HepG2 (cell line): ENCODE measurements at regions not wholly inside any gene's neighbourhood (a gene's known extent, or its start where the extent isn't known, plus 50 kb on each side); places are given as distances from the start of the nearest gene placed in this dataset.

Experiments
- ATAC-seq: fragments of 200-7000 bp; cut with Tn5 transposase; 3 replicates; pipeline ENCODE4 v1.9.1; 2020; ENCODE audit warnings: mild to moderate bottlenecking, moderate library complexity
- BruUV-seq: library from RNA; stranded (reverse); fragments of 400-500 nt; replicated peaks from 2 replicates; lab custom pipeline; 2021; lab: Mats Ljungman, UMichigan
- CTCF ChIA-PET: fragments of 300-600 bp; formaldehyde crosslinking; extraction: SDS; loops from one replicate; lab custom pipeline; 2021; ENCODE audit warnings: low total read pairs, inconsistent platforms, low intra/inter-chr PET ratio; lab: Yijun Ruan, JAX
- POLR2A ChIA-PET: fragments of 350-600 bp; sonication (Branson Sonifier 250); formaldehyde crosslinking; loops from one replicate; lab custom pipeline; 2020; ENCODE audit warnings: antibody characterized with exemption, inconsistent platforms; lab: Yijun Ruan, JAX
- DNase-seq: peaks from one replicate; pipeline ENCODE4 v3.0.0-alpha.2; 2015; ENCODE audit warnings: low spot score
- FAIRE-seq: peaks from 3 replicates; lab custom pipeline; 2011; peaks lifted over from hg19 to GRCh38; lab: Jason Lieb, UNC
- H2AFZ ChIP-seq: one replicate; pipeline ENCODE4 v1.6.1; 2011; ENCODE audit warnings: low read length, inconsistent platforms
- H3K27ac ChIP-seq: fragments of 300-600 bp; 3 replicates; pipeline ENCODE4 v1.8.0; 2011; ENCODE audit warnings: mixed run types, mild to moderate bottlenecking, mixed read lengths, low read length, inconsistent platforms; ENCODE audit not compliant: insufficient read depth; ENCODE audit errors: extremely low read length
- H3K27me3 ChIP-seq, 2 experiments: fragments of 200-600 bp in 1 of 2; 2 replicates in 1 of 2; 3 replicates in 1 of 2; pipeline versions ENCODE4 v1.6.0 to v1.8.0; 2011; ENCODE audit warnings: low read length in 2 of 2, mild to moderate bottlenecking in 2 of 2, moderate library complexity in 2 of 2, inconsistent platforms in 1 of 2; ENCODE audit not compliant: insufficient read depth in 2 of 2, control insufficient read depth in 1 of 2
- H3K36me3 ChIP-seq, 2 experiments: fragments of 200-600 bp in 1 of 2; replicated peaks in 1 of 2; 2 replicates in 1 of 2; 3 replicates in 1 of 2; pipeline versions ENCODE4 v1.5.1 to v1.8.0; 2011; ENCODE audit warnings: low read length in 2 of 2, inconsistent platforms in 1 of 2; ENCODE audit not compliant: insufficient read depth in 2 of 2, control insufficient read depth in 1 of 2
- H3K4me1 ChIP-seq: 2 replicates; pipeline ENCODE4 v1.5.1; 2012; ENCODE audit warnings: low read length, inconsistent platforms; ENCODE audit not compliant: insufficient read depth
- H3K4me2 ChIP-seq: 2 replicates; pipeline ENCODE4 v1.6.0; 2011; ENCODE audit warnings: low read depth, low read length, inconsistent platforms
- H3K4me3 ChIP-seq, 3 experiments: fragments of 200-600 bp in 1 of 3; sonication (generic), shearing (Covaris generic) in 1 of 3; replicated peaks in 1 of 3; 2 replicates each; pipeline ENCODE4 v1.5.1; 2011 to 2016; ENCODE audit warnings: low read length in 3 of 3, inconsistent platforms in 2 of 3, low read depth in 2 of 3, mild to moderate bottlenecking in 2 of 3, control low read depth in 1 of 3, mixed read lengths in 1 of 3; ENCODE audit not compliant: insufficient read depth in 1 of 3
- H3K79me2 ChIP-seq: one replicate; pipeline ENCODE4 v1.6.1; 2011; ENCODE audit warnings: low read length, inconsistent platforms; ENCODE audit not compliant: insufficient read depth
- H3K9ac ChIP-seq: 2 replicates; pipeline ENCODE4 v1.6.0; 2011; ENCODE audit warnings: mild to moderate bottlenecking, low read depth, low read length, inconsistent platforms; ENCODE audit not compliant: insufficient read depth
- H3K9me3 ChIP-seq: 2 replicates; pipeline ENCODE4 v1.5.1; 2012; ENCODE audit warnings: mild to moderate bottlenecking, low read length
- H4K20me1 ChIP-seq: 2 replicates; pipeline ENCODE4 v1.6.0; 2011; ENCODE audit warnings: inconsistent platforms, mild to moderate bottlenecking, low read length, moderate library complexity; ENCODE audit not compliant: insufficient read depth
- EP300 ChIP-seq, 3 experiments: sonication (generic) in 1 of 3; formaldehyde crosslinking in 1 of 3; IDR thresholded peaks; 2 replicates each; pipeline versions ENCODE4 v1.5.1 to v1.6.1; 2011 to 2020; ENCODE audit warnings: low read depth in 2 of 3, low read length in 2 of 3, borderline replicate concordance in 1 of 3, improper control_type of control experiment in 1 of 3, mild to moderate bottlenecking in 1 of 3, missing genetic modification reagents in 1 of 3, moderate library complexity in 1 of 3
- FIP1L1 ChIP-seq: fragments of 200-400 bp; formaldehyde crosslinking; IDR thresholded peaks from 2 replicates; pipeline ENCODE4 v1.6.1; 2018; ENCODE audit warnings: low read depth, mild to moderate bottlenecking, low read length, moderate library complexity, borderline replicate concordance; ENCODE audit not compliant: insufficient read depth
- IRF2 ChIP-seq: IDR thresholded peaks from 2 replicates; pipeline ENCODE4 v1.6.1; 2018; ENCODE audit warnings: missing genetic modification reagents, missing compliant biosample characterization
- JDP2 ChIP-seq: sonication (generic); formaldehyde crosslinking; IDR thresholded peaks from 2 replicates; pipeline ENCODE4 v1.8.1; 2022; ENCODE audit warnings: missing genetic modification reagents, borderline replicate concordance
- NFE2 ChIP-seq: sonication (generic); formaldehyde crosslinking; IDR thresholded peaks from 2 replicates; pipeline ENCODE4 v1.4.0; 2020; ENCODE audit warnings: missing genetic modification reagents
- PHF5A ChIP-seq: IDR thresholded peaks from one replicate; pipeline ENCODE4 v1.6.1; 2018; ENCODE audit warnings: low read depth, missing genetic modification reagents; ENCODE audit not compliant: unreplicated experiment
- SMAD1 ChIP-seq: sonication (generic); formaldehyde crosslinking; IDR thresholded peaks from 2 replicates; pipeline ENCODE4 v1.4.0; 2020; ENCODE audit warnings: missing genetic modification reagents, low read depth, mild to moderate bottlenecking, borderline replicate concordance
- STAT5B ChIP-seq: sonication (generic); formaldehyde crosslinking; IDR thresholded peaks from 2 replicates; pipeline ENCODE4 v1.4.0; 2020; ENCODE audit warnings: missing genetic modification reagents
- TAF1 ChIP-seq: sonication (generic); formaldehyde crosslinking; IDR thresholded peaks from 2 replicates; pipeline ENCODE4 v1.4.0; 2020; ENCODE audit warnings: missing genetic modification reagents
- THYN1 ChIP-seq: sonication (generic); formaldehyde crosslinking; IDR thresholded peaks from 2 replicates; pipeline ENCODE4 v1.8.1; 2023; ENCODE audit warnings: low read depth, mild to moderate bottlenecking, moderate library complexity, missing genetic modification reagents, borderline replicate concordance
- TMF1 ChIP-seq: sonication (generic); formaldehyde crosslinking; IDR thresholded peaks from 2 replicates; pipeline ENCODE4 v1.8.1; 2022; ENCODE audit warnings: low read depth, missing genetic modification reagents
- ZNF253 ChIP-seq: sonication (generic); formaldehyde crosslinking; IDR thresholded peaks from 2 replicates; pipeline ENCODE4 v1.8.0; 2022; ENCODE audit warnings: mild to moderate bottlenecking, missing genetic modification reagents, borderline replicate concordance
- ZNF382 ChIP-seq: sonication (generic); formaldehyde crosslinking; IDR thresholded peaks from 2 replicates; pipeline ENCODE4 v1.5.0; 2020; ENCODE audit warnings: missing genetic modification reagents, mild to moderate bottlenecking, borderline replicate concordance
- WGBS: methylation state at CpG from one replicate; pipeline ENCODE4 v1.1.6; 2017; ENCODE audit warnings: low lambda C conversion rate; 5-methylcytosine and 5-hydroxymethylcytosine counted together
- in situ Hi-C: cut with HindIII; loops from 2 replicates; pipeline ENCODE4 v1.10.0; 2017; ENCODE audit warnings: low pct_unique_long_range_greater_than_20kb; ENCODE audit not compliant: extremely low pct_ligation_motif_present
- intact Hi-C: fragments of 100-400 bp; cut with micrococcal nuclease; formaldehyde crosslinking; loops from one replicate; pipeline ENCODE4 v1.10.0; 2022; ENCODE audit not compliant: unreplicated experiment
- TF ChIP-seq, protein P1 (sequence below): IDR thresholded peaks from 2 replicates; pipeline ENCODE4 v1.6.1; 2016
- TF ChIP-seq, protein P2 (sequence below): sonication (generic); formaldehyde crosslinking; IDR thresholded peaks from 2 replicates; pipeline ENCODE4 v1.4.0; 2020; ENCODE audit warnings: missing genetic modification reagents

DNA sequence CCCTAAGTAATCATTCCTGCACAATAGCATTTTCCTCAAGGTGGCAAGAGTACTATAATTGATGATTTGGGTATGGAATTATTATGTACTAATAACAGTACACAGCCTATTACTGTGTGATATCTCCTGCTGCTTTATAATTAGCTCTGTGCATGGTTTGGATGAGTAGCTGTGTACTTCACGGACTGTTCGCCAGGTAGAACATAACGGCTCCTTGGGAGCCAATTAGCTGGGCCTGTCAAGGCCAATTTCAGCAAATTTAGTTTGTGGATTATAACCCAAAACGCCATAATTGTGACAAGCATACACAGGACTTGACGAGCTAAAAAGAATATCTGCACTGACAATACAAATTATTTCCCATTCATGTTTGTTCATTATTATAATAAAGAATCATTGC is 1584.2 kb downstream of the SLITRK1 start:
- Histone ChIP-seq H3K9ac (no peak overlapping the region), H3K4me2 (no peak overlapping the region), H3K27ac (no peak overlapping the region), H4K20me1 (no peaks in the 10 kb centered on the region), H2AFZ (no peak overlapping the region), H3K4me3 (no peak overlapping the region), H3K79me2 (no peaks in the 10 kb centered on the region), H3K27me3 (no peaks in the 10 kb centered on the region), H3K4me1 (no peaks in the 10 kb centered on the region), H3K36me3 (no peaks in the 10 kb centered on the region), H3K9me3 (no peaks in the 10 kb centered on the region)
- ChIA-PET CTCF (no interaction called here), POLR2A (no interaction called here)
- ATAC-seq (no peak), FAIRE-seq (no peak), DNase-seq (no peak)
- WGBS: 3% methylated on average over 5 of the region's 5 CpGs
- in situ Hi-C loops: no loop called here
- intact Hi-C loops: no loop called here
- TF ChIP-seq, protein P1, sequence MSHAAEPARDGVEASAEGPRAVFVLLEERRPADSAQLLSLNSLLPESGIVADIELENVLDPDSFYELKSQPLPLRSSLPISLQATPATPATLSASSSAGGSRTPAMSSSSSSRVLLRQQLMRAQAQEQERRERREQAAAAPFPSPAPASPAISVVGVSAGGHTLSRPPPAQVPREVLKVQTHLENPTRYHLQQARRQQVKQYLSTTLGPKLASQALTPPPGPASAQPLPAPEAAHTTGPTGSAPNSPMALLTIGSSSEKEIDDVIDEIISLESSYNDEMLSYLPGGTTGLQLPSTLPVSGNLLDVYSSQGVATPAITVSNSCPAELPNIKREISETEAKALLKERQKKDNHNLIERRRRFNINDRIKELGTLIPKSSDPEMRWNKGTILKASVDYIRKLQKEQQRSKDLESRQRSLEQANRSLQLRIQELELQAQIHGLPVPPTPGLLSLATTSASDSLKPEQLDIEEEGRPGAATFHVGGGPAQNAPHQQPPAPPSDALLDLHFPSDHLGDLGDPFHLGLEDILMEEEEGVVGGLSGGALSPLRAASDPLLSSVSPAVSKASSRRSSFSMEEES (CRISPR knock-in tag): no peak
- TF ChIP-seq IRF2 (CRISPR knock-in tag) (no peak), NFE2 (CRISPR knock-in tag) (no peak), SMAD1 (CRISPR knock-in tag) (no peak), FIP1L1 (no peak), THYN1 (CRISPR knock-in tag) (no peak), ZNF253 (CRISPR knock-in tag) (no peak), JDP2 (CRISPR knock-in tag) (no peak), TMF1 (CRISPR knock-in tag) (no peak), ZNF382 (CRISPR knock-in tag) (no peak), PHF5A (CRISPR knock-in tag) (no peak), TAF1 (CRISPR knock-in tag) (no peak), STAT5B (CRISPR knock-in tag) (no peak), EP300 (IDR thresholded peaks at IDR 0.05; ENCODE audit: low read depth in 2 of 2, low read length in 2 of 2) (no peak), EP300 (CRISPR knock-in tag; IDR thresholded peaks at IDR 0.05; ENCODE audit: borderline replicate concordance) (no peak)
- TF ChIP-seq, protein P2, sequence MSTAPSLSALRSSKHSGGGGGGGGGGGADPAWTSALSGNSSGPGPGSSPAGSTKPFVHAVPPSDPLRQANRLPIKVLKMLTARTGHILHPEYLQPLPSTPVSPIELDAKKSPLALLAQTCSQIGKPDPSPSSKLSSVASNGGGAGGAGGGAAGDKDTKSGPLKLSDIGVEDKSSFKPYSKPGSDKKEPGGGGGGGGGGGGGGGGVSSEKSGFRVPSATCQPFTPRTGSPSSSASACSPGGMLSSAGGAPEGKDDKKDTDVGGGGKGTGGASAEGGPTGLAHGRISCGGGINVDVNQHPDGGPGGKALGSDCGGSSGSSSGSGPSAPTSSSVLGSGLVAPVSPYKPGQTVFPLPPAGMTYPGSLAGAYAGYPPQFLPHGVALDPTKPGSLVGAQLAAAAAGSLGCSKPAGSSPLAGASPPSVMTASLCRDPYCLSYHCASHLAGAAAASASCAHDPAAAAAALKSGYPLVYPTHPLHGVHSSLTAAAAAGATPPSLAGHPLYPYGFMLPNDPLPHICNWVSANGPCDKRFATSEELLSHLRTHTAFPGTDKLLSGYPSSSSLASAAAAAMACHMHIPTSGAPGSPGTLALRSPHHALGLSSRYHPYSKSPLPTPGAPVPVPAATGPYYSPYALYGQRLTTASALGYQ (CRISPR knock-in tag): no peak
- no TSS peak for BruUV-seq
